ENCODE measurements at regions not wholly inside any gene's neighbourhood (a gene's known extent, or its start where the extent isn't known, plus 50 kb on each side); places are given as distances from the start of the nearest gene placed in this dataset.

GRCh38 chr17:77753246-77753645, 205.3 kb upstream of the TNRC6C start:
- Mint-ChIP-seq H3K36me3 (ENCODE audit: unreplicated experiment) (no peaks in the 10 kb centered on the region), H3K9me3 (ENCODE audit: unreplicated experiment) (no peaks in the 10 kb centered on the region), H3K27ac (ENCODE audit: unreplicated experiment) (no peak overlapping the region), H3K4me1 (ENCODE audit: unreplicated experiment) (no peaks in the 10 kb centered on the region), H3K27me3 (ENCODE audit: unreplicated experiment) (peaks cover 24% of the 10 kb centered on the region), H3K4me3 (ENCODE audit: unreplicated experiment) (no peak overlapping the region)
- DNase-seq (ENCODE audit: extremely low spot score, unreplicated experiment): no peak
- TF ChIP-seq CTCF (IDR thresholded peaks at IDR 0.05): no peak

- Mint-ChIP-seq H3K27me3 (ENCODE audit: unreplicated experiment) (peaks cover 24% of the 10 kb centered on the region), H3K4me1 (ENCODE audit: unreplicated experiment) (no peaks in the 10 kb centered on the region), H3K4me3 (ENCODE audit: unreplicated experiment) (no peak overlapping the region), H3K36me3 (ENCODE audit: unreplicated experiment) (no peaks in the 10 kb centered on the region), H3K27ac (ENCODE audit: unreplicated experiment) (no peak overlapping the region), H3K9me3 (ENCODE audit: unreplicated experiment) (no peaks in the 10 kb centered on the region)
- no peak for TF ChIP-seq CTCF (IDR thresholded peaks at IDR 0.05)
- DNase-seq (ENCODE audit: extremely low spot score, unreplicated experiment): no peak
These were observed 204.7 kb upstream of the TNRC6C start for GRCh38 chr17:77753691-77754245.

- TF ChIP-seq CTCF (IDR thresholded peaks at IDR 0.05): no peak
- Mint-ChIP-seq H3K36me3 (ENCODE audit: unreplicated experiment) (no peaks in the 10 kb centered on the region), H3K27me3 (ENCODE audit: unreplicated experiment) (peaks cover 22% of the 10 kb centered on the region), H3K4me3 (ENCODE audit: unreplicated experiment) (no peak overlapping the region), H3K9me3 (ENCODE audit: unreplicated experiment) (no peaks in the 10 kb centered on the region), H3K27ac (ENCODE audit: unreplicated experiment) (no peak overlapping the region), H3K4me1 (ENCODE audit: unreplicated experiment) (no peaks in the 10 kb centered on the region)
- DNase-seq (ENCODE audit: extremely low spot score, unreplicated experiment): no peak
These were observed 203.5 kb upstream of the TNRC6C start for GRCh38 chr17:77754956-77755355.

GRCh38 chr17:77755410-77755963, 203.0 kb upstream of the TNRC6C start:
- no peak for DNase-seq (ENCODE audit: extremely low spot score, unreplicated experiment)
- Mint-ChIP-seq H3K27ac (ENCODE audit: unreplicated experiment) (no peak overlapping the region), H3K27me3 (ENCODE audit: unreplicated experiment) (peaks cover 19% of the 10 kb centered on the region), H3K4me1 (ENCODE audit: unreplicated experiment) (no peaks in the 10 kb centered on the region), H3K36me3 (ENCODE audit: unreplicated experiment) (no peaks in the 10 kb centered on the region), H3K9me3 (ENCODE audit: unreplicated experiment) (no peaks in the 10 kb centered on the region), H3K4me3 (ENCODE audit: unreplicated experiment) (no peak overlapping the region)
- TF ChIP-seq CTCF (IDR thresholded peaks at IDR 0.05): no peak

- Mint-ChIP-seq H3K36me3 (ENCODE audit: unreplicated experiment) (no peaks in the 10 kb centered on the region), H3K4me1 (ENCODE audit: unreplicated experiment) (no peaks in the 10 kb centered on the region), H3K27ac (ENCODE audit: unreplicated experiment) (no peak overlapping the region), H3K4me3 (ENCODE audit: unreplicated experiment) (no peak overlapping the region), H3K9me3 (ENCODE audit: unreplicated experiment) (no peaks in the 10 kb centered on the region), H3K27me3 (ENCODE audit: unreplicated experiment) (peaks cover 17% of the 10 kb centered on the region)
- no peak for DNase-seq (ENCODE audit: extremely low spot score, unreplicated experiment)
- TF ChIP-seq CTCF (IDR thresholded peaks at IDR 0.05): no peak
These were observed 202.5 kb upstream of the TNRC6C start for GRCh38 chr17:77756028-77756427.

Measured in osteocyte (in vitro differentiated cells).